ACHN (cell line): ENCODE measurements at regions not wholly inside any gene's neighbourhood (a gene's known extent, or its start where the extent isn't known, plus 50 kb on each side); places are given as distances from the start of the nearest gene placed in this dataset.
"Not testable (repeated sequence)": the region's sequence is repeated elsewhere in the genome, so short reads cannot be mapped to it uniquely, and the experiment has no call there.

Experiments
- DNase-seq: peaks from one replicate; pipeline ENCODE4 v3.0.0-alpha.2; 2015
- in situ Hi-C: cut with HindIII; loops from 2 replicates; pipeline ENCODE4 v1.10.0; 2017; ENCODE audit warnings: low sequenced_read_pairs, low pct_ligation_motif_present, low pct_unique_long_range_greater_than_20kb

GRCh38 chr3:22383285-22383684 lies 632.3 kb upstream of the ZNF385D start:
- no peak for DNase-seq
- in situ Hi-C loops, result no loop called here

GRCh38 chr3:22386107-22386506 lies 635.1 kb upstream of the ZNF385D start:
- DNase-seq, result no peak
- in situ Hi-C loops, result no loop called here

GRCh38 chr3:22392286-22392685 lies 641.3 kb upstream of the ZNF385D start:
- in situ Hi-C loops, result no loop called here
- no peak for DNase-seq

- in situ Hi-C loops, result no loop called here
- DNase-seq, result no peak
Measured at GRCh38 chr3:22392859-22393258, 641.8 kb upstream of the ZNF385D start.

- in situ Hi-C loops, result no loop called here
- no peak for DNase-seq
Measured at GRCh38 chr3:22399566-22399965, 648.6 kb upstream of the ZNF385D start.

GRCh38 chr3:22401499-22401898 lies 650.5 kb upstream of the ZNF385D start:
- in situ Hi-C loops, result no loop called here

GRCh38 chr3:22414239-22414638 lies 663.2 kb upstream of the ZNF385D start:
- DNase-seq, result no peak
- in situ Hi-C loops, result no loop called here

More at GRCh38 chr3:22401499-22401898, 650.5 kb upstream of the ZNF385D start:
- DNase-seq, result no peak

- DNase-seq, in situ Hi-C loops: not testable (repeated sequence)
Measured at GRCh38 chr3:22416838-22417446, 665.9 kb upstream of the ZNF385D start.

- in situ Hi-C loops, result no loop called here
- DNase-seq, result no peak
Measured at GRCh38 chr3:22419261-22419660, 668.3 kb upstream of the ZNF385D start.

- no peak for DNase-seq
- in situ Hi-C loops, result no loop called here
Measured at GRCh38 chr3:22421589-22421988, 670.6 kb upstream of the ZNF385D start.

- in situ Hi-C loops, result no loop called here
Measured at GRCh38 chr3:22431334-22431733, 680.3 kb upstream of the ZNF385D start.

GRCh38 chr3:22439626-22440025 lies 688.6 kb upstream of the ZNF385D start:
- no peak for DNase-seq
- in situ Hi-C loops, result no loop called here

More at GRCh38 chr3:22431334-22431733, 680.3 kb upstream of the ZNF385D start:
- no peak for DNase-seq

GRCh38 chr3:22441711-22442110 lies 690.7 kb upstream of the ZNF385D start:
- DNase-seq, result no peak
- in situ Hi-C loops, result no loop called here

GRCh38 chr3:22443571-22444233 lies 692.7 kb upstream of the ZNF385D start:
- DNase-seq, result no peak
- in situ Hi-C loops, result no loop called here

GRCh38 chr3:22445336-22445735 lies 694.3 kb upstream of the ZNF385D start:
- in situ Hi-C loops, DNase-seq: not testable (repeated sequence)

GRCh38 chr3:22450786-22451400 lies 699.9 kb upstream of the ZNF385D start:
- in situ Hi-C loops, result no loop called here
- DNase-seq, result no peak

GRCh38 chr3:22451501-22451900 lies 700.5 kb upstream of the ZNF385D start:
- DNase-seq, result no peak
- in situ Hi-C loops, result no loop called here

GRCh38 chr3:22453906-22454535 lies 703.0 kb upstream of the ZNF385D start:
- no peak for DNase-seq
- in situ Hi-C loops, result no loop called here

GRCh38 chr3:22469995-22470394 lies 719.0 kb upstream of the ZNF385D start:
- in situ Hi-C loops, result no loop called here

More at GRCh38 chr3:22469995-22470394, 719.0 kb upstream of the ZNF385D start:
- DNase-seq, result no peak
